Small intestine (tissue), 7 donors: ENCODE measurements at regions not wholly inside any gene's neighbourhood (a gene's known extent, or its start where the extent isn't known, plus 50 kb on each side); places are given as distances from the start of the nearest gene placed in this dataset.

Experiments used
- DNase-seq, 2 donors: peaks; one replicate each; pipeline versions ENCODE4 v3.0.0 to v3.0.0-alpha.2; 2013
- FAIRE-seq: peaks from 2 replicates; lab custom pipeline; 2012; peaks lifted over from hg19 to GRCh38; lab: Jason Lieb, UNC
- H3K27ac ChIP-seq, 3 donors: one replicate each; pipeline ENCODE4 v1.5.1; 2013; ENCODE audit warnings: low read length in 2 of 3, mild to moderate bottlenecking in 2 of 3, control low read depth in 1 of 3, inconsistent platforms in 1 of 3, low read depth in 1 of 3, moderate library complexity in 1 of 3
- H3K27me3 ChIP-seq, 3 donors: one replicate each; pipeline ENCODE4 v1.6.1; 2013; ENCODE audit warnings: low read length in 3 of 3, inconsistent platforms in 1 of 3; ENCODE audit not compliant: control insufficient read depth in 3 of 3, insufficient read depth in 3 of 3
- H3K36me3 ChIP-seq, 3 donors: one replicate each; pipeline ENCODE4 v1.6.1; 2013; ENCODE audit warnings: low read length in 3 of 3, inconsistent platforms in 1 of 3, low read depth in 1 of 3, mild to moderate bottlenecking in 1 of 3, moderate library complexity in 1 of 3; ENCODE audit not compliant: control insufficient read depth in 3 of 3, insufficient read depth in 2 of 3
- H3K4me1 ChIP-seq, 3 donors: one replicate each; pipeline ENCODE4 v1.6.1; 2013; ENCODE audit warnings: low read length in 2 of 3, inconsistent platforms in 1 of 3, low read depth in 1 of 3, mild to moderate bottlenecking in 1 of 3, moderate library complexity in 1 of 3; ENCODE audit not compliant: control insufficient read depth in 3 of 3, insufficient read depth in 2 of 3
- H3K4me3 ChIP-seq, 3 donors: one replicate each; pipeline ENCODE4 v1.5.1; 2013; ENCODE audit warnings: low read length in 3 of 3, control low read depth in 1 of 3, inconsistent platforms in 1 of 3, low read depth in 1 of 3, mild to moderate bottlenecking in 1 of 3, moderate library complexity in 1 of 3
- H3K9me3 ChIP-seq, 2 donors: one replicate each; pipeline ENCODE4 v1.6.1; 2013; ENCODE audit warnings: low read depth in 1 of 2, low read length in 1 of 2; ENCODE audit not compliant: control insufficient read depth in 2 of 2, insufficient read depth in 1 of 2
- WGBS, 3 donors: extraction: QIAGEN DNeasy Blood & Tissue Kit; methylation state at CpG; one replicate each; pipeline ENCODE4 v1.1.7; 2013; 5-methylcytosine and 5-hydroxymethylcytosine counted together
- donor health status: healthy with polysubstance abuse.
- donor health status: control.
- donor health status: control.
- donor health status: Bipolar disorder and iron deficiency.
- donor health status: healthy.

GRCh38 chr6:166764473-166765233 is 137.6 kb upstream of the RPS6KA2 start:
- 92 to 96% (median 93%) methylated on average over 24 of the region's 24 CpGs for WGBS, 3 donors
- H3K27ac ChIP-seq = no peak overlapping the region
- no peak for DNase-seq
- H3K4me1 ChIP-seq = no peaks in the 10 kb centered on the region
- FAIRE-seq = no peak
- H3K36me3 ChIP-seq = no peaks in the 10 kb centered on the region
- H3K4me3 ChIP-seq = no peak overlapping the region
- H3K9me3 ChIP-seq = no peaks in the 10 kb centered on the region
- H3K27me3 ChIP-seq = no peaks in the 10 kb centered on the region

GRCh38 chr6:166763606-166764472 is 136.8 kb upstream of the RPS6KA2 start:
- Histone ChIP-seq H3K36me3 (no peaks in the 10 kb centered on the region), H3K27me3 (peaks cover 0 to 1% (median 0%) of the 10 kb centered on the region in 3 donors), H3K4me3 (no peak overlapping the region), H3K9me3 (no peaks in the 10 kb centered on the region), H3K4me1 (no peaks in the 10 kb centered on the region), H3K27ac (no peak overlapping the region)
- WGBS, 3 donors = 91% methylated on average over 37 of the region's 37 CpGs
- DNase-seq (no peak), FAIRE-seq (no peak)

- Histone ChIP-seq H3K4me3 (no peak overlapping the region), H3K9me3 (no peaks in the 10 kb centered on the region), H3K36me3 (no peaks in the 10 kb centered on the region), H3K4me1 (peaks cover 0 to 5% (median 0%) of the 10 kb centered on the region in 3 donors), H3K27ac (no peak overlapping the region), H3K27me3 (peaks cover 0 to 17% (median 0%) of the 10 kb centered on the region in 3 donors)
- FAIRE-seq (no peak), DNase-seq (no peak)
- WGBS, 3 donors = 80 to 87% (median 85%) methylated on average over 8 to 9 of the region's 9 CpGs
These were observed 134.8 kb upstream of the RPS6KA2 start for GRCh38 chr6:166761801-166762200.

GRCh38 chr6:166760288-166760687 is 133.2 kb upstream of the RPS6KA2 start:
- Histone ChIP-seq H3K4me3 (no peak overlapping the region), H3K4me1 (peaks cover 0 to 5% (median 0%) of the 10 kb centered on the region in 3 donors), H3K36me3 (no peaks in the 10 kb centered on the region), H3K27me3 (peaks cover 0 to 17% (median 0%) of the 10 kb centered on the region in 3 donors), H3K9me3 (no peaks in the 10 kb centered on the region), H3K27ac (no peak overlapping the region)
- WGBS, 3 donors = 70 to 79% (median 74%) methylated on average over 11 of the region's 11 CpGs
- FAIRE-seq (no peak), DNase-seq (no peak)

- Histone ChIP-seq H3K4me3 (no peak overlapping the region), H3K27me3 (peaks cover 0 to 17% (median 0%) of the 10 kb centered on the region in 3 donors), H3K27ac (no peak overlapping the region), H3K4me1 (peaks cover 0 to 5% (median 0%) of the 10 kb centered on the region in 3 donors), H3K36me3 (no peaks in the 10 kb centered on the region), H3K9me3 (no peaks in the 10 kb centered on the region)
- FAIRE-seq = no peak
- WGBS, 3 donors = 49 to 78% (median 59%) methylated on average over 15 of the region's 15 CpGs
- DNase-seq = no peak
These were observed 131.2 kb upstream of the RPS6KA2 start for GRCh38 chr6:166758136-166758704.

GRCh38 chr6:166757232-166758135 is 130.4 kb upstream of the RPS6KA2 start:
- FAIRE-seq = no peak
- H3K27me3 ChIP-seq = peaks cover 0 to 20% (median 0%) of the 10 kb centered on the region in 3 donors
- H3K4me3 ChIP-seq = no peak overlapping the region
- no peak for DNase-seq
- H3K27ac ChIP-seq = no peak overlapping the region
- WGBS, 3 donors = 6 to 22% (median 19%) methylated on average over 24 of the region's 24 CpGs
- H3K9me3 ChIP-seq = no peaks in the 10 kb centered on the region
- H3K36me3 ChIP-seq = no peaks in the 10 kb centered on the region
- peaks cover 0 to 5% (median 0%) of the 10 kb centered on the region in 3 donors for H3K4me1 ChIP-seq

- FAIRE-seq (no peak), DNase-seq (no peak)
- no peaks in the 10 kb centered on the region for H3K36me3 ChIP-seq
- peaks cover 0 to 5% (median 0%) of the 10 kb centered on the region in 3 donors for H3K4me1 ChIP-seq
- H3K27me3 ChIP-seq = peaks cover 0 to 22% (median 0%) of the 10 kb centered on the region in 3 donors
- H3K4me3 ChIP-seq = no peak overlapping the region
- H3K9me3 ChIP-seq = no peaks in the 10 kb centered on the region
- H3K27ac ChIP-seq = no peak overlapping the region
- 87 to 90% (median 87%) methylated on average over 13 of the region's 13 CpGs for WGBS, 3 donors
These were observed 127.4 kb upstream of the RPS6KA2 start for GRCh38 chr6:166754218-166755030.
